ENCODE measurements at regions not wholly inside any gene's neighbourhood (a gene's known extent, or its start where the extent isn't known, plus 50 kb on each side); places are given as distances from the start of the nearest gene placed in this dataset.
"Not testable (repeated sequence)": the region's sequence is repeated elsewhere in the genome, so short reads cannot be mapped to it uniquely, and the experiment has no call there.

DNA sequence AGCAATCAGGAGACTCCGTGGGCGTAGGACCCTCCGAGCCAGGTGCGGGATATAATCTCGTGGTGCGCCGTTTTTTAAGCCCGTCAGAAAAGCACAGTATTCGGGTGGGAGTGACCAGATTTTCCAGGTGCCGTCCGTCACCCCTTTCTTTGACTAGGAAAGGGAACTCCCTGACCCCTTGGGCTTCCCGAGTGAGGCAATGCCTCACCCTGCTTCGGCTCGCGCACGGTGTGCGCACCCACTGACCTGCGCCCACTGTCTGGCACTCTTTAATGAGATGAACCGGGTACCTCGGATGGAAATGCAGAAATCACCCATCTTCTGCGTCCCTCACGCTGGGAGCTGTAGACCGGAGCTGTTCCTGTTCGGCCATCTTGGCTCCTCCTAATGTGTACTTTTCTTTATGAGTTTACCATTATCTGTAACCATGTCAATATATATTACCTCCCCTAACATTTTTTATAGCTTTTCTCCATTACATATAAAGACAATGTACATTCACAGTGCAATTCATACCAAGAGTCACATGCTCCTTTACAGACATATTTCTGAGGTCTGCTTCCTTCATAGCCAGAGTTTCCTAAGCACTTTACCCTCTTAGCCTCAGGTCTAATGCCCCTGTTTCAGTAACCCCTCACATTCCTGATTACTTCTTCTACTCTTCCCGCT is 71.4 kb upstream of the TLE4 start:
- DNase-seq (ENCODE audit: low read depth in 2 of 2): not testable (repeated sequence)

DNA sequence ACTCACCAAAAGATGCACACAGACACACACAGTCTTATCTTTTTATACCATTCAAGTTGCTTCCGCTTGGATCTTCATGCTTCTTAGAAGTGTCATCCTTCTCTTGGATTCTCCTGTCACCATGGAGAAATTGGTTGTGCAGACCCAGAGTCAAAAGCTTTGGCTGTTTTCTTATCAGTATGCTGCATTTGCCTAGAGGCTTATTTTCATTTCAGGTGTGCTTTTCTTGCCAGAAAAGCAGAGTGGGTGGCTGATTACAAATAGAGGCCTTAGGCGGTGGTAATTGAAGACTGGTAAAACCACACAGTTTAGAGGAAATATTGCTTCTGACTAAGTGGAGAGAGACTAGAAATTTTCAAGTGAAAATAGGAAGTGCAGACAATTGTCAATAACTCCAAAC is 70.2 kb upstream of the TLE4 start:
- no peak for DNase-seq (ENCODE audit: low read depth in 2 of 2)

DNA sequence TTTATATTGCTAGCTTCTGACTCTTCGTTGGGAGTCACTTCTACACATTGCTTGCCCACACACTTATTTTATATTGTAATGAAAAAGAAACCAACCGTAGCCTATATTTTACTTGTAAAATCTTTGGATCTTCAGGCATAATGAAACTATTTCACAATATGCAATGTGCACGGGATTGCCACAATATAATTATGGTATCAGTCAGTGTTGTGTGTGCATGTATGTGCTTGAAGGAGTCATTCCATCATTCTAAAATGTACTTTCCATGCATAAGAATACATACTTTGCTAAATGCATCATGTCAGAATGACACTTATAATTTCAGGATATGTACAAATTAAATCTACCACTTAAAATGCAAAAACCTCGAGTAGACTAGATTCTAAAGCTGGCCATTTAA is 64.0 kb upstream of the TLE4 start:
- no peak for DNase-seq (ENCODE audit: low read depth in 2 of 2)

DNA sequence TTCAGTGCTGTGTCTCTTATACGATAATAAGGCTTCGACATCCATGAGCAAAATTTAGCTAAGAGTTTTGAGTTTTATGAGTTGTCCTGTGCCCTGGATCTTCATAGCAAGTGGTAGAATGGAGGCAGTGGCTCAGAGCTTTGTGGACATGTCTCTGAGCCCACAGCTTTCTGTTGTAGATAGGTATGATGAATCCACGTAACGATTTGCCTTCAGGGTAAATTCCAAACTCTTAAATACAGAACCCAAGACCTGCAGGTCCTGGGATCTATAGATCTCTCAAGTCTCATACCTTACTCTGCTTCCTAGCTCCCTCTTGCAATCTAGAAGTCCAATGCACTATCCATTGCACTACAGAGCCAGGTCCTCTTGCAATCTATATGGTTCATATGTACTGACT is 59.5 kb upstream of the TLE4 start:
- no peak for DNase-seq (ENCODE audit: low read depth in 2 of 2)
